ENCODE measurements at regions not wholly inside any gene's neighbourhood (a gene's known extent, or its start where the extent isn't known, plus 50 kb on each side); places are given as distances from the start of the nearest gene placed in this dataset.

DNA sequence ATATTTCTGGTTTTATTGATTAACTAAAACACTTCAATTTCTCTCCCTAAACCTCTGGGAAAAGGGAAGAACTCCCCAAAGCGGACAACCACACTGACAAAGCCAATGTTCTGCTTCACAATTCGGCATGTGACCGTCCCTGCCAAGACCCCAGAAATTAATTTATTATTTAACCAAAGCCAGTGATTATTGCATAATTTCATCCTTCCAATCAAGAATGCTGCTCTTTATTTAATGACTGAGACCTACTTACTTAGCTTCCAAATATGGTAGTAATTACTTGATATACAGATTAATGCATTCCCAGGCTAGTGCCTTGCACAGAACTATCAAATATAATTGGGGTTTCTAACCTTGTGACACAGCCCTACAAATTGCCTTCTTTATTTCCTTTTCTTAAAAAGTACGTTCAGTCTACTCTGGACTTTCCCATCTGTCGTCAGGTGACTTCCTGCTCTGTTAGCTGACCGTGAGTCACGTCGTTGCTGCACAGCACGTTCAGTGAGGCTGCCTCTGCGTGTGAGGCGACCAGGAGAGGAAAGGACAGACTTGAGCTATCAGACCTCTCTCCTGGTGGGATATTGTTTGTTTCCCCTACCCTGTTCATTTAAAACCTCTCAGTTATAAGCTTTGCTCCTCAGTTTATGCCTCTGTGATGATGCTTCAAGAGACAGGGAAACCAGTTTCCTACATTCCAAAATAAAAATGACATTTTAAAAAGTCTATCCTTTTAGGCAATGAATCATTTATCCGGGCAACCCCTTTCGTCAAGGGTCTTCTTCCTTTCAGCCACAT lies 55.7 kb upstream of the TNFAIP3 start:
- TF ChIP-seq CTCF (IDR thresholded peaks at IDR 0.05; ENCODE audit: insufficient read depth, low read length) (no peak), POLR2AphosphoS5 (IDR thresholded peaks at IDR 0.05; ENCODE audit: low read depth) (peak; percentile 72; the same call in 1 of the 2 replicates), SPI1 (IDR thresholded peaks at IDR 0.05; ENCODE audit: borderline replicate concordance, low read depth) (no peak)
- TF ChIP-seq, protein P1, sequence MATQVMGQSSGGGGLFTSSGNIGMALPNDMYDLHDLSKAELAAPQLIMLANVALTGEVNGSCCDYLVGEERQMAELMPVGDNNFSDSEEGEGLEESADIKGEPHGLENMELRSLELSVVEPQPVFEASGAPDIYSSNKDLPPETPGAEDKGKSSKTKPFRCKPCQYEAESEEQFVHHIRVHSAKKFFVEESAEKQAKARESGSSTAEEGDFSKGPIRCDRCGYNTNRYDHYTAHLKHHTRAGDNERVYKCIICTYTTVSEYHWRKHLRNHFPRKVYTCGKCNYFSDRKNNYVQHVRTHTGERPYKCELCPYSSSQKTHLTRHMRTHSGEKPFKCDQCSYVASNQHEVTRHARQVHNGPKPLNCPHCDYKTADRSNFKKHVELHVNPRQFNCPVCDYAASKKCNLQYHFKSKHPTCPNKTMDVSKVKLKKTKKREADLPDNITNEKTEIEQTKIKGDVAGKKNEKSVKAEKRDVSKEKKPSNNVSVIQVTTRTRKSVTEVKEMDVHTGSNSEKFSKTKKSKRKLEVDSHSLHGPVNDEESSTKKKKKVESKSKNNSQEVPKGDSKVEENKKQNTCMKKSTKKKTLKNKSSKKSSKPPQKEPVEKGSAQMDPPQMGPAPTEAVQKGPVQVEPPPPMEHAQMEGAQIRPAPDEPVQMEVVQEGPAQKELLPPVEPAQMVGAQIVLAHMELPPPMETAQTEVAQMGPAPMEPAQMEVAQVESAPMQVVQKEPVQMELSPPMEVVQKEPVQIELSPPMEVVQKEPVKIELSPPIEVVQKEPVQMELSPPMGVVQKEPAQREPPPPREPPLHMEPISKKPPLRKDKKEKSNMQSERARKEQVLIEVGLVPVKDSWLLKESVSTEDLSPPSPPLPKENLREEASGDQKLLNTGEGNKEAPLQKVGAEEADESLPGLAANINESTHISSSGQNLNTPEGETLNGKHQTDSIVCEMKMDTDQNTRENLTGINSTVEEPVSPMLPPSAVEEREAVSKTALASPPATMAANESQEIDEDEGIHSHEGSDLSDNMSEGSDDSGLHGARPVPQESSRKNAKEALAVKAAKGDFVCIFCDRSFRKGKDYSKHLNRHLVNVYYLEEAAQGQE (IDR thresholded peaks at IDR 0.05; ENCODE audit: insufficient replicate concordance, low read depth): no peak

Data from HL-60 (cell line).